Fibroblast of the aortic adventitia (primary cell): ENCODE measurements at regions not wholly inside any gene's neighbourhood (a gene's known extent, or its start where the extent isn't known, plus 50 kb on each side); places are given as distances from the start of the nearest gene placed in this dataset.
A peak's percentile ranks its signal among the peaks of the same experiment; 100 is the strongest.

Experiments
- DNase-seq: peaks from one replicate; pipeline ENCODE4 v3.0.0-alpha.2; 2010; ENCODE audit warnings: low read depth
- H3K4me3 ChIP-seq: 2 replicates; pipeline ENCODE4 v1.5.1; 2011; ENCODE audit warnings: low read depth, mild to moderate bottlenecking, control low read depth, low read length, moderate library complexity
- TF ChIP-seq, protein P1 (sequence below): IDR thresholded peaks from 2 replicates; pipeline ENCODE4 v1.5.1; 2011; ENCODE audit warnings: mild to moderate bottlenecking, low read length, control low read depth, inconsistent platforms; ENCODE audit not compliant: insufficient read depth

DNA sequence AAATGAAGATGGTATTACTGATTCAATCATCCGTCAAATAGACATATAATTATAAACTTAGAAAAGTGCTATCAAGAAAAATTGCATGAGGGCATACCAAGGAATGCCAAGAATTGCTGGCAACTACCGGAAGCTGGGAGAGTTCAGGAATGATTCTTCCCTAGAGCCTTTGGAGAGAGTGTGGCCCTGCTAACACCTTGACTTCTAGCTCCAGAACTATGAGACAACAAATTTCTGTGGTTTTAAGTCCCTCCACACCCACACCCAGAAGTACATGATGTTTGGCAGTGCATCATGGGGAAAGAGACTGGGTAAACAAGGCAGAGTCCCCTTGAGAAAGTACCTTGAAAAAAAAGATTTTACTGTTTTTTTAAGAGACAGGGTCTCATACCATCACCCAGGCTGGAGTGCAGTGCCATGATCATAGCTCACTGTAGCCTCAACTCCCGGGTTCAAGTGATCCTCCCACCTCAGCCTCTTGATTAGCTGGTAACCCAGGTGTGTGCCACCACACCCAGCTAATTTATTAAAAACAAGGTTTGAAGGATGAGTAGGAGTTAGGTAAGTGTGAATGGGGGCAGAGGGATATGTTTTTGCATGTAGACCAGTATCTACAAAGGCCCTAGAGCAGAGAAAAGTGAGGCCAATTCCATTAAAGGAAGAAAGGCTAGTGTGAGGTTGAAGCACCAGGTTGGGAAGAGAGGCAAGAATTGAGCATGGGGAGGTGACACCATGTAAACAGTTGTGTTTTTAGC lies 53.1 kb downstream of the GSX2 start:
- H3K4me3 ChIP-seq = no peak overlapping the region
- DNase-seq = peak; percentile 75
- TF ChIP-seq, protein P1, sequence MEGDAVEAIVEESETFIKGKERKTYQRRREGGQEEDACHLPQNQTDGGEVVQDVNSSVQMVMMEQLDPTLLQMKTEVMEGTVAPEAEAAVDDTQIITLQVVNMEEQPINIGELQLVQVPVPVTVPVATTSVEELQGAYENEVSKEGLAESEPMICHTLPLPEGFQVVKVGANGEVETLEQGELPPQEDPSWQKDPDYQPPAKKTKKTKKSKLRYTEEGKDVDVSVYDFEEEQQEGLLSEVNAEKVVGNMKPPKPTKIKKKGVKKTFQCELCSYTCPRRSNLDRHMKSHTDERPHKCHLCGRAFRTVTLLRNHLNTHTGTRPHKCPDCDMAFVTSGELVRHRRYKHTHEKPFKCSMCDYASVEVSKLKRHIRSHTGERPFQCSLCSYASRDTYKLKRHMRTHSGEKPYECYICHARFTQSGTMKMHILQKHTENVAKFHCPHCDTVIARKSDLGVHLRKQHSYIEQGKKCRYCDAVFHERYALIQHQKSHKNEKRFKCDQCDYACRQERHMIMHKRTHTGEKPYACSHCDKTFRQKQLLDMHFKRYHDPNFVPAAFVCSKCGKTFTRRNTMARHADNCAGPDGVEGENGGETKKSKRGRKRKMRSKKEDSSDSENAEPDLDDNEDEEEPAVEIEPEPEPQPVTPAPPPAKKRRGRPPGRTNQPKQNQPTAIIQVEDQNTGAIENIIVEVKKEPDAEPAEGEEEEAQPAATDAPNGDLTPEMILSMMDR = no peak

DNA sequence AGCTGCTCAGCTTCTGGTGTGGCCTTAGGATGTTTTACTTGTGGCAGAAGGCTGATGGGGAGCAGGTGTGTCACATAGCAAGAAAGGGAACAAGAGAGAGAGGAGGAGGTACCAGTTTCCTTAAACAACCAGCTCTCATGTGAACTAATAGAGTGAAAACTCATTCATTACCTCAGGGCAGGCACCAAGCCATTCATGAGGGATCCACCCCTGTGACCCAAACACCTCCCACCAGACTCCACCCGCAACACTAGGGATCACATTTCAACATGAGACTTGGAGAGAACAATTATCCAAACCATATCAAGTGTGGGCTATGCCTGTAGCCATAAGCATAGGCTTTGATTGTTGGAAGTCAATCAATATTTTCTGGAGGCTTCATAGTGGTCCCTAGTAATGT lies 56.0 kb downstream of the GSX2 start:
- TF ChIP-seq, protein P1 = no peak
- no peak overlapping the region for H3K4me3 ChIP-seq
- DNase-seq = peak; percentile 20

DNA sequence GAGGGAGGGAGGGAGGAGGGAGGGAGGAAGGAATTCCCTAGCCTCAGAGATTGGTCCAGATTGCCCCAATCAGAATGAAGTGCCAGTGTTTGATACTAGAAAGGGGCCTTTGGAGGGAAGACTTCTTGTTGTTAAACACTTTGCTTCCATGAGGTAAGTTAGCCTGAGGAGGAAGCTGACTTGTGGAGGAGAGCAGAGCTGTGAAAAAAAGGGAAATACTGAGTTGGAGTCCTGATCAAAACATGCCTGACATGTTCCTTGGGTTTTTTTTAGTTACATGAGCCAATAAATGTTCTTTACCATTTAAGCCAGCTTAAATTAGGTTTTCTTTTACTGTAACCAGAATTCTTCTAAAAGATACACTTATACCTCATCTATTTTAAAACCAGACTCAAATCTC lies 57.6 kb downstream of the GSX2 start:
- TF ChIP-seq, protein P1 = no peak
- no peak overlapping the region for H3K4me3 ChIP-seq
- DNase-seq = no peak

DNA sequence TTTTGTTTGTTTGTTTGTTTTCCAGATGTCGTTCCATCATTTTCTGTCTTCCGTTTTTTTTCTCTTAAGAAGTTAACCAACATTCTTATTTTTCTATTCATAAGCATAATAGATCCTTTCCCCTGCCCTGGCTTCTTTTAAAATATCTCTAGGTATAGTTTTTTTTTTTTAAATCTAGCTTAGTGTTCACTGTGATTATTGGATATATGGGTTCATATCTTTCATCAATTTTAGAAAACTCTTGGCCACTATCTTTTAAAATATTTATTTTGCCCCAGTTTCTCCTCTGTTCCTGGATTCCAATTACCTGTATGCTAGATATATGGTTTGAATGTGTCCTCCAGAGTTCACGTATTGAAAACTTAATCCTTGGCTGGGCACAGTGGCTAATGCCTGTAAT lies 59.6 kb downstream of the GSX2 start:
- no peak for DNase-seq
- no peak overlapping the region for H3K4me3 ChIP-seq
- TF ChIP-seq, protein P1 = no peak

DNA sequence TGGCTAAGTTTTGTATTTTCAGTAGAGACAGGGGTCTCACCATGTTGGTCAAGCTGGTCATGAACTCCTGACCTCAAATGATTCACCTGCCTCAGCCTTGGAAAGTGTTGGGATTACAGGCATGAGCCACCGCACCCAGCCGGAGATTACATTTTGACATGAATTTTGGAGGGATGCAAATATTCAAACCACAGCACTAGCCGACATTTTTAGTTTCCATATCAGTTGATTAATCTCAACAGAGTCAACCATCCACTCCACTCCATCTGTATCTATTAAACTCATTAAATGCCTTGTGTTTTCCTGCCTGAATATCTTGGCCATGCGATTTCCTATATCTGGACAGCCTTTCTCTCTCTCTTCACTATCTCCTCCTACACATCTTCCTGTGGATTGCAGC lies 64.1 kb upstream of the PDGFRA start:
- TF ChIP-seq, protein P1 = no peak
- no peak for DNase-seq
- no peak overlapping the region for H3K4me3 ChIP-seq

DNA sequence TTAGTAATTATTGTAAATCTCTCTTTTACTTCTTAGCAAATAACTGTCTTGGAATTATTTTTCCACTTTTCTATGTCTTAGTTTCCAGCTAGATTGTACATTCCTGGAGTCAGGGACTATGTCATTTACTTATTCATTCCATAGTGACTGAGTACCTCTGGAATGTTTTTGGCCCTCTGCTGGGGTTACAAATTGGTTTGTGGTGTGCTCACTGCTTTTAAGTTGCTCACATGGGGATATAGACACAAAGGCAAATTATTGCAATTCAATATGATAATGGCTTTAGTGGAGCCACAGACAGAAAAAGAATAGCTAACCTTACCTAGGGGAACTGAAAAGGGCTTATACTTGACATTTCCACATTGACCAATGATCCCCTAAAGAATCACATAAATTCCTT lies 63.7 kb upstream of the PDGFRA start:
- H3K4me3 ChIP-seq = no peak overlapping the region
- DNase-seq = peak; percentile 95
- TF ChIP-seq, protein P1 = peak; percentile 12

DNA sequence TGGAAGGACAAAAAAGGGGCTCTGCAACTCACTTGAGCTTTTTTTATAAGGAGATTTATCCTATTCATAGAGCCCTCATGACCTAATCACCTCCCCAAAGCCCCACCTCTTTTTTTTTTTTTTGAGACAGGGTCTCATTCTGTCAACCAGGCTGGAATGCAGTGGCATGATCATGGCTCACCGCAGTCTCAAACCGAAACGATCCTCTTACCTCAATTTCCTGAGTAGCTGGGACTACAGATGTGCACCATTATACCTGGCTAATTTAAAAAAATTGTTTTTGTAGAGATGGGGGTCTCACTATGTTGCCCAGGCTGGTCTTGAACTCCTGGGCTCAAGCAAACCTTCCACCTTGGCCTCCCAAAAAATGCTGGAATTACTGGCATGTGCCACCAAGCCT lies 61.6 kb upstream of the PDGFRA start:
- DNase-seq = no peak
- no peak overlapping the region for H3K4me3 ChIP-seq
- TF ChIP-seq, protein P1 = no peak
